Neural cell (in vitro differentiated cells): ENCODE measurements at regions not wholly inside any gene's neighbourhood (a gene's known extent, or its start where the extent isn't known, plus 50 kb on each side); places are given as distances from the start of the nearest gene placed in this dataset.

Experiments
- H2AFZ ChIP-seq: fragments of 200-600, 300-800 bp; sonication (generic), shearing (Covaris generic); 2 replicates; pipeline ENCODE4 v1.6.0; 2014; ENCODE audit warnings: low read depth, mild to moderate bottlenecking, antibody characterized with exemption, low read length, moderate library complexity
- H3F3A ChIP-seq: fragments of 200-600 bp; shearing (Covaris generic); 2 replicates; pipeline ENCODE4 v1.6.1; 2016; ENCODE audit warnings: mild to moderate bottlenecking, moderate library complexity, mixed read lengths, antibody characterized with exemption, low read length; ENCODE audit not compliant: insufficient read depth, poor library complexity, severe bottlenecking
- H3K27ac ChIP-seq: fragments of 200-600, 300-800 bp; sonication (generic), shearing (Covaris generic); 2 replicates; pipeline ENCODE4 v1.5.1; 2014; ENCODE audit warnings: mild to moderate bottlenecking, low read length, moderate library complexity
- H3K27me3 ChIP-seq: fragments of 300-800, 200-600 bp; sonication (generic), shearing (Covaris generic); 2 replicates; pipeline ENCODE4 v1.6.0; 2014; ENCODE audit warnings: mild to moderate bottlenecking, low read depth, low read length, moderate library complexity; ENCODE audit not compliant: insufficient read depth
- H3K36me3 ChIP-seq: fragments of 300-800, 200-600 bp; sonication (generic), shearing (Covaris generic); 2 replicates; pipeline ENCODE4 v1.5.1; 2014; ENCODE audit warnings: mild to moderate bottlenecking, antibody characterized with exemption, low read length, moderate library complexity; ENCODE audit not compliant: insufficient read depth
- H3K4me2 ChIP-seq: fragments of 300-800, 200-600 bp; sonication (generic), shearing (Covaris generic); 2 replicates; pipeline ENCODE4 v1.6.0; 2014; ENCODE audit warnings: mild to moderate bottlenecking, low read length
- H3K4me3 ChIP-seq: fragments of 300-800, 200-600 bp; sonication (generic), shearing (Covaris generic); 2 replicates; pipeline ENCODE4 v1.5.1; 2014; ENCODE audit warnings: mild to moderate bottlenecking, low read length, moderate library complexity
- H3K79me2 ChIP-seq: fragments of 200-600 bp; shearing (Covaris generic); replicated peaks from 2 replicates; pipeline ENCODE4 v1.6.0; 2014; ENCODE audit warnings: mild to moderate bottlenecking, low read length, moderate library complexity; ENCODE audit not compliant: insufficient read depth
- H3K9ac ChIP-seq: fragments of 300-800, 200-600 bp; sonication (generic), shearing (Covaris generic); 2 replicates; pipeline ENCODE4 v1.6.1; 2016; ENCODE audit warnings: mild to moderate bottlenecking, low read length, mixed read lengths
- H3K9me2 ChIP-seq: fragments of 200-600 bp; shearing (Covaris generic); 2 replicates; pipeline ENCODE4 v1.6.1; 2016; ENCODE audit warnings: mild to moderate bottlenecking, low read length, mixed read lengths; ENCODE audit not compliant: insufficient read depth
- H3K9me3 ChIP-seq: fragments of 200-600, 300-800 bp; sonication (generic), shearing (Covaris generic); 2 replicates; pipeline ENCODE4 v1.6.1; 2016; ENCODE audit warnings: mild to moderate bottlenecking, mixed run types, low read length, moderate library complexity, mixed read lengths
- H4K20me1 ChIP-seq: fragments of 200-600 bp; shearing (Covaris generic); 2 replicates; pipeline ENCODE4 v1.6.1; 2016; ENCODE audit warnings: mild to moderate bottlenecking, mixed run types; ENCODE audit not compliant: insufficient read depth
- EP300 ChIP-seq: fragments of 450-650 bp; conservative IDR thresholded peaks from 2 replicates; pipeline ENCODE4 v1.6.1; 2014; ENCODE audit warnings: antibody characterized with exemption, mild to moderate bottlenecking, moderate library complexity; ENCODE audit not compliant: poor library complexity, severe bottlenecking
- EZH2 ChIP-seq: fragments of 200-600, 300-800 bp; shearing (Covaris generic), sonication (generic); IDR thresholded peaks from 2 replicates; pipeline ENCODE4 v1.6.1; 2014; ENCODE audit warnings: antibody characterized with exemption, low read length, borderline replicate concordance, mild to moderate bottlenecking; ENCODE audit not compliant: insufficient read depth, poor library complexity, severe bottlenecking
- MXI1 ChIP-seq: fragments of 450-650 bp; conservative IDR thresholded peaks from 2 replicates; pipeline ENCODE4 v1.6.1; 2014; ENCODE audit warnings: antibody characterized with exemption, mild to moderate bottlenecking; ENCODE audit not compliant: poor library complexity, severe bottlenecking
- POLR2AphosphoS5 ChIP-seq: IDR thresholded peaks from 2 replicates; pipeline ENCODE4 v1.6.1; 2012
- RAD21 ChIP-seq: fragments of 450-650 bp; conservative IDR thresholded peaks from 2 replicates; pipeline ENCODE4 v1.6.1; 2014; ENCODE audit warnings: antibody characterized with exemption, mild to moderate bottlenecking, moderate library complexity
- REST ChIP-seq: IDR thresholded peaks from 2 replicates; pipeline ENCODE4 v1.6.1; 2012; ENCODE audit warnings: borderline replicate concordance
- SMC3 ChIP-seq: fragments of 450-650 bp; conservative IDR thresholded peaks from 2 replicates; pipeline ENCODE4 v1.6.1; 2014; ENCODE audit warnings: antibody characterized with exemption, mild to moderate bottlenecking, moderate library complexity; ENCODE audit not compliant: poor library complexity
- TAF1 ChIP-seq: IDR thresholded peaks from 2 replicates; pipeline ENCODE4 v1.6.1; 2012; ENCODE audit warnings: low read depth
- TF ChIP-seq, protein P1 (sequence below): fragments of 450-650 bp; IDR thresholded peaks from 2 replicates; pipeline ENCODE4 v1.5.1; 2014; ENCODE audit warnings: antibody characterized with exemption, mild to moderate bottlenecking, moderate library complexity; ENCODE audit not compliant: poor library complexity, severe bottlenecking

DNA sequence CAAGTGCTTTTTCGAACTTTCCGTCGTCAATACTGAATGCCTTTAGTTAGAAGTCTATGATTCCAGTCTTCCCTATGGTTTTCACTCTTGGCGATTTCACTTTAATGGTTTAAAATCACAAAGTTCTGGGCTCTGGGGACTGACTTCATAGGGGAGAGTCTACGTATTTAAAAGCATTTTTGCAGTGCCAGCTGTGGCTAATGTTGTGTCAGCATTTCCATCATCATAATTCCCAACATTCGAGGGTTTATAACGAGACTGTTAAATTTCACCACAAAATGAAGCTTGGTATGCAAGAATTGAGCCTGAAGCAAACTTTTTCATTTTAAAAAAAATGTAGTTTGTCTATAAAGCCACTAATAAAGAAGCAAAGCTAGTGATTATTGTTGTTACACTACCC is 242.7 kb downstream of the SOX4 start:
- H3K9me2 ChIP-seq: no peaks in the 10 kb centered on the region
- H2AFZ ChIP-seq: no peak overlapping the region
- no peaks in the 10 kb centered on the region for H3K9me3 ChIP-seq
- H3K36me3 ChIP-seq: no peaks in the 10 kb centered on the region
- peaks cover 7% of the 10 kb centered on the region for H3K79me2 ChIP-seq
- H3K27ac ChIP-seq: no peak overlapping the region
- no peaks in the 10 kb centered on the region for H3K27me3 ChIP-seq
- peaks cover 4% of the 10 kb centered on the region for H3F3A ChIP-seq
- no peak overlapping the region for H3K4me3 ChIP-seq
- no peak for TF ChIP-seq EP300
- TF ChIP-seq REST: no peak
- no peak for TF ChIP-seq SMC3
- TF ChIP-seq POLR2AphosphoS5: no peak
- TF ChIP-seq EZH2: no peak
- TF ChIP-seq RAD21: no peak
- TF ChIP-seq, protein P1, sequence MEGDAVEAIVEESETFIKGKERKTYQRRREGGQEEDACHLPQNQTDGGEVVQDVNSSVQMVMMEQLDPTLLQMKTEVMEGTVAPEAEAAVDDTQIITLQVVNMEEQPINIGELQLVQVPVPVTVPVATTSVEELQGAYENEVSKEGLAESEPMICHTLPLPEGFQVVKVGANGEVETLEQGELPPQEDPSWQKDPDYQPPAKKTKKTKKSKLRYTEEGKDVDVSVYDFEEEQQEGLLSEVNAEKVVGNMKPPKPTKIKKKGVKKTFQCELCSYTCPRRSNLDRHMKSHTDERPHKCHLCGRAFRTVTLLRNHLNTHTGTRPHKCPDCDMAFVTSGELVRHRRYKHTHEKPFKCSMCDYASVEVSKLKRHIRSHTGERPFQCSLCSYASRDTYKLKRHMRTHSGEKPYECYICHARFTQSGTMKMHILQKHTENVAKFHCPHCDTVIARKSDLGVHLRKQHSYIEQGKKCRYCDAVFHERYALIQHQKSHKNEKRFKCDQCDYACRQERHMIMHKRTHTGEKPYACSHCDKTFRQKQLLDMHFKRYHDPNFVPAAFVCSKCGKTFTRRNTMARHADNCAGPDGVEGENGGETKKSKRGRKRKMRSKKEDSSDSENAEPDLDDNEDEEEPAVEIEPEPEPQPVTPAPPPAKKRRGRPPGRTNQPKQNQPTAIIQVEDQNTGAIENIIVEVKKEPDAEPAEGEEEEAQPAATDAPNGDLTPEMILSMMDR: no peak
- TF ChIP-seq TAF1: no peak
- no peak for TF ChIP-seq MXI1
- H4K20me1 ChIP-seq: no peaks in the 10 kb centered on the region
- no peak overlapping the region for H3K4me2 ChIP-seq
- H3K9ac ChIP-seq: no peak overlapping the region

GRCh38 chr6:21836772-21837425 is 243.3 kb downstream of the SOX4 start:
- Histone ChIP-seq H2AFZ (no peak overlapping the region), H3F3A (peaks cover 3% of the 10 kb centered on the region), H3K9me3 (no peaks in the 10 kb centered on the region), H3K9ac (no peak overlapping the region), H3K4me3 (no peak overlapping the region), H3K27me3 (no peaks in the 10 kb centered on the region), H3K27ac (no peak overlapping the region), H4K20me1 (no peaks in the 10 kb centered on the region), H3K79me2 (peaks cover 7% of the 10 kb centered on the region), H3K9me2 (no peaks in the 10 kb centered on the region), H3K36me3 (no peaks in the 10 kb centered on the region), H3K4me2 (no peak overlapping the region)
- no peak for TF ChIP-seq RAD21
- no peak for TF ChIP-seq POLR2AphosphoS5
- TF ChIP-seq, protein P1: no peak
- no peak for TF ChIP-seq MXI1
- no peak for TF ChIP-seq EP300
- TF ChIP-seq SMC3: no peak
- TF ChIP-seq EZH2: no peak
- TF ChIP-seq TAF1: no peak
